ENCODE measurements at regions not wholly inside any gene's neighbourhood (a gene's known extent, or its start where the extent isn't known, plus 50 kb on each side); places are given as distances from the start of the nearest gene placed in this dataset.

- H3K4me1 ChIP-seq (ENCODE audit: control insufficient read depth, extremely low read depth, insufficient read depth, low read length), result peaks cover 14% of the 10 kb centered on the region
- DNase-seq (ENCODE audit: low read depth in 2 of 2), result peak in 1 of 2 donors; percentile 31
Observed at GRCh38 chr15:62785881-62786828, 256.4 kb upstream of the TPM1 start.

GRCh38 chr15:62787401-62787800 is 255.1 kb upstream of the TPM1 start:
- Histone ChIP-seq H3K9ac (ENCODE audit: insufficient read depth, low read length) (no peak overlapping the region), H4K20me1 (ENCODE audit: control insufficient read depth, extremely low read depth, insufficient read depth, low read length) (no peaks in the 10 kb centered on the region), H3K27me3 (ENCODE audit: control insufficient read depth, insufficient read depth, low read length) (no peaks in the 10 kb centered on the region), H3K4me3 (replicated peaks in 1 of 4; ENCODE audit: control extremely low read depth in 1 of 4, insufficient read depth in 1 of 4, low read depth in 3 of 4, low read length in 4 of 4) (no peak overlapping the region), H3K4me2 (ENCODE audit: extremely low read depth, insufficient read depth, low read length) (no peak overlapping the region), H3K27ac (ENCODE audit: insufficient read depth, low read length) (no peak overlapping the region), H3K36me3 (ENCODE audit: control insufficient read depth, insufficient read depth, low read length) (no peaks in the 10 kb centered on the region), H3K4me1 (ENCODE audit: control insufficient read depth, extremely low read depth, insufficient read depth, low read length) (peaks cover 11% of the 10 kb centered on the region), H2AFZ (ENCODE audit: low read length) (no peak overlapping the region), H3K79me2 (ENCODE audit: control insufficient read depth, insufficient read depth, low read length) (no peaks in the 10 kb centered on the region), H3K9me3 (ENCODE audit: control insufficient read depth, insufficient read depth, low read depth, low read length) (no peaks in the 10 kb centered on the region)
- TF ChIP-seq EZH2 (IDR thresholded peaks at IDR 0.05; ENCODE audit: low read length, missing control alignments) (no peak), CTCF (conservative IDR thresholded peaks at IDR 0.05 in 1 of 2, IDR thresholded peaks at IDR 0.05 in 1 of 2; ENCODE audit: low read depth in 1 of 2, low read length in 2 of 2) (no peak)
- DNase-seq (ENCODE audit: low read depth in 2 of 2), result no peak

More at GRCh38 chr15:62785881-62786828, 256.4 kb upstream of the TPM1 start:
- TF ChIP-seq EZH2 (IDR thresholded peaks at IDR 0.05; ENCODE audit: low read length, missing control alignments), result no peak
- no peak for TF ChIP-seq CTCF (conservative IDR thresholded peaks at IDR 0.05 in 1 of 2, IDR thresholded peaks at IDR 0.05 in 1 of 2; ENCODE audit: low read depth in 1 of 2, low read length in 2 of 2)
- H3K79me2 ChIP-seq (ENCODE audit: control insufficient read depth, insufficient read depth, low read length), result no peaks in the 10 kb centered on the region
- no peak overlapping the region for H2AFZ ChIP-seq (ENCODE audit: low read length)
- no peak overlapping the region for H3K9ac ChIP-seq (ENCODE audit: insufficient read depth, low read length)
- H3K27me3 ChIP-seq (ENCODE audit: control insufficient read depth, insufficient read depth, low read length), result no peaks in the 10 kb centered on the region
- H3K36me3 ChIP-seq (ENCODE audit: control insufficient read depth, insufficient read depth, low read length), result no peaks in the 10 kb centered on the region
- H3K4me3 ChIP-seq (replicated peaks in 1 of 4; ENCODE audit: control extremely low read depth in 1 of 4, insufficient read depth in 1 of 4, low read depth in 3 of 4, low read length in 4 of 4), result no peak overlapping the region
- H4K20me1 ChIP-seq (ENCODE audit: control insufficient read depth, extremely low read depth, insufficient read depth, low read length), result no peaks in the 10 kb centered on the region
- H3K9me3 ChIP-seq (ENCODE audit: control insufficient read depth, insufficient read depth, low read depth, low read length), result no peaks in the 10 kb centered on the region
- H3K4me2 ChIP-seq (ENCODE audit: extremely low read depth, insufficient read depth, low read length), result no peak overlapping the region
- H3K27ac ChIP-seq (ENCODE audit: insufficient read depth, low read length), result no peak overlapping the region

GRCh38 chr15:62788224-62788623 is 254.3 kb upstream of the TPM1 start:
- Histone ChIP-seq H4K20me1 (ENCODE audit: control insufficient read depth, extremely low read depth, insufficient read depth, low read length) (no peaks in the 10 kb centered on the region), H3K4me3 (replicated peaks in 1 of 4; ENCODE audit: control extremely low read depth in 1 of 4, insufficient read depth in 1 of 4, low read depth in 3 of 4, low read length in 4 of 4) (no peak overlapping the region), H3K79me2 (ENCODE audit: control insufficient read depth, insufficient read depth, low read length) (no peaks in the 10 kb centered on the region), H3K9me3 (ENCODE audit: control insufficient read depth, insufficient read depth, low read depth, low read length) (no peaks in the 10 kb centered on the region), H3K27ac (ENCODE audit: insufficient read depth, low read length) (no peak overlapping the region), H3K36me3 (ENCODE audit: control insufficient read depth, insufficient read depth, low read length) (no peaks in the 10 kb centered on the region), H3K4me2 (ENCODE audit: extremely low read depth, insufficient read depth, low read length) (no peak overlapping the region), H3K9ac (ENCODE audit: insufficient read depth, low read length) (no peak overlapping the region), H2AFZ (ENCODE audit: low read length) (no peak overlapping the region), H3K27me3 (ENCODE audit: control insufficient read depth, insufficient read depth, low read length) (no peaks in the 10 kb centered on the region), H3K4me1 (ENCODE audit: control insufficient read depth, extremely low read depth, insufficient read depth, low read length) (peaks cover 2% of the 10 kb centered on the region)
- TF ChIP-seq EZH2 (IDR thresholded peaks at IDR 0.05; ENCODE audit: low read length, missing control alignments) (no peak), CTCF (conservative IDR thresholded peaks at IDR 0.05 in 1 of 2, IDR thresholded peaks at IDR 0.05 in 1 of 2; ENCODE audit: low read depth in 1 of 2, low read length in 2 of 2) (no peak)
- DNase-seq (ENCODE audit: low read depth in 2 of 2), result no peak

Measured in fibroblast of lung (primary cell).